SK-N-SH (cell line): ENCODE measurements at regions not wholly inside any gene's neighbourhood (a gene's known extent, or its start where the extent isn't known, plus 50 kb on each side); places are given as distances from the start of the nearest gene placed in this dataset.

Experiments used
- CTCF ChIA-PET: fragments of 300-600, 350-600 bp; formaldehyde crosslinking; extraction: SDS; loops from one replicate; lab custom pipeline; 2021; lab: Yijun Ruan, JAX
- POLR2A ChIA-PET: fragments of 350-600 bp; sonication (Branson Sonifier 250); formaldehyde crosslinking; extraction: SDS; loops from one replicate; lab custom pipeline; 2020; ENCODE audit warnings: antibody characterized with exemption, inconsistent platforms; lab: Yijun Ruan, JAX
- DNase-seq: peaks from one replicate; pipeline ENCODE4 v3.0.0; 2012
- H2AFZ ChIP-seq: fragments of 200-600 bp; sonication (generic); 2 replicates; pipeline ENCODE4 v1.8.1; 2016; ENCODE audit warnings: antibody characterized with exemption, mild to moderate bottlenecking, low read depth
- H3F3A ChIP-seq: fragments of 200-600 bp; sonication (generic); replicated peaks from 2 replicates; pipeline ENCODE3; 2016; ENCODE audit warnings: antibody characterized with exemption, mild to moderate bottlenecking; ENCODE audit not compliant: insufficient read depth
- H3K27ac ChIP-seq, 2 experiments: fragments of 200-500 bp in 1 of 2; fragments of 200-600 bp in 1 of 2; sonication (Bioruptor generic) in 1 of 2; sonication (generic), shearing (Covaris generic) in 1 of 2; 2 replicates each; pipeline versions ENCODE4 v1.5.1 to v1.6.1; 2014 to 2016; ENCODE audit warnings: low read depth in 2 of 2, inconsistent platforms in 1 of 2, low read length in 1 of 2, mild to moderate bottlenecking in 1 of 2, mixed read lengths in 1 of 2
- H3K27me3 ChIP-seq: fragments of 200-600 bp; sonication (generic), shearing (Covaris generic); 2 replicates; pipeline ENCODE4 v1.6.1; 2016; ENCODE audit warnings: mixed run types; ENCODE audit not compliant: insufficient read depth
- H3K36me3 ChIP-seq, 2 experiments: fragments of 200-500 bp in 1 of 2; fragments of 200-600 bp in 1 of 2; sonication (Bioruptor generic) in 1 of 2; sonication (generic) in 1 of 2; replicated peaks in 1 of 2; 2 replicates each; pipeline versions ENCODE3 to v1.5.1; 2014 to 2016; ENCODE audit warnings: low read length in 1 of 2, mild to moderate bottlenecking in 1 of 2; ENCODE audit not compliant: insufficient read depth in 2 of 2, control insufficient read depth in 1 of 2
- H3K4me1 ChIP-seq, 2 experiments: fragments of 200-500 bp in 1 of 2; fragments of 200-600 bp in 1 of 2; sonication (Bioruptor generic) in 1 of 2; sonication (generic), shearing (Covaris generic) in 1 of 2; 2 replicates each; pipeline versions ENCODE4 v1.5.1 to v1.6.1; 2014 to 2016; ENCODE audit warnings: low read depth in 1 of 2, low read length in 1 of 2, mixed run types in 1 of 2; ENCODE audit not compliant: insufficient read depth in 2 of 2, control insufficient read depth in 1 of 2
- H3K4me2 ChIP-seq: fragments of 200-600 bp; sonication (generic), shearing (Covaris generic); 2 replicates; pipeline ENCODE4 v1.6.1; 2017; ENCODE audit warnings: mixed run types
- H3K4me3 ChIP-seq, 2 experiments: fragments of 200-500 bp in 1 of 2; fragments of 200-600 bp in 1 of 2; sonication (Bioruptor generic) in 1 of 2; sonication (generic), shearing (Covaris generic) in 1 of 2; 2 replicates each; pipeline versions ENCODE4 v1.5.1 to v1.8.1; 2014 to 2016; ENCODE audit warnings: low read depth in 2 of 2, inconsistent platforms in 1 of 2, low read length in 1 of 2, mild to moderate bottlenecking in 1 of 2, mixed read lengths in 1 of 2, moderate library complexity in 1 of 2
- H3K79me2 ChIP-seq: fragments of 200-600 bp; sonication (generic); 2 replicates; pipeline ENCODE4 v1.8.1; 2017; ENCODE audit warnings: mild to moderate bottlenecking; ENCODE audit not compliant: insufficient read depth
- H3K9ac ChIP-seq: fragments of 200-600 bp; sonication (generic); 2 replicates; pipeline ENCODE4 v1.6.1; 2017; ENCODE audit warnings: mixed run types
- H3K9me2 ChIP-seq: fragments of 200-600 bp; sonication (generic); 2 replicates; pipeline ENCODE4 v1.6.1; 2017; ENCODE audit warnings: mixed run types
- H3K9me3 ChIP-seq: fragments of 200-600 bp; sonication (generic); 2 replicates; pipeline ENCODE4 v1.6.1; 2017; ENCODE audit warnings: mixed run types, mild to moderate bottlenecking, moderate library complexity
- H4K20me1 ChIP-seq: fragments of 200-600 bp; sonication (generic); 2 replicates; pipeline ENCODE4 v1.6.1; 2017; ENCODE audit warnings: mild to moderate bottlenecking, mixed run types; ENCODE audit not compliant: insufficient read depth
- FOXJ3 ChIP-seq: sonication (generic); formaldehyde crosslinking; IDR thresholded peaks from 2 replicates; pipeline ENCODE4 v1.5.1; 2020; ENCODE audit warnings: mild to moderate bottlenecking, missing genetic modification reagents
- GABPA ChIP-seq: IDR thresholded peaks from 2 replicates; pipeline ENCODE4 v1.4.0; 2012; ENCODE audit warnings: low read depth, mild to moderate bottlenecking
- MXI1 ChIP-seq: IDR thresholded peaks from 2 replicates; pipeline ENCODE4 v1.6.1; 2012; ENCODE audit warnings: mild to moderate bottlenecking, low read depth, low read length, improper control_type of control experiment
- NRF1 ChIP-seq: IDR thresholded peaks from 2 replicates; pipeline ENCODE4 v1.6.1; 2012; ENCODE audit warnings: low read depth, mild to moderate bottlenecking, low read length
- RAD21 ChIP-seq: IDR thresholded peaks from 2 replicates; pipeline ENCODE4 v1.6.1; 2012; ENCODE audit warnings: mild to moderate bottlenecking, low read length
- RFX5 ChIP-seq: IDR thresholded peaks from 2 replicates; pipeline ENCODE4 v1.6.1; 2012; ENCODE audit warnings: mild to moderate bottlenecking, improper control_type of control experiment, low read length
- SMC3 ChIP-seq: IDR thresholded peaks from 2 replicates; pipeline ENCODE4 v1.6.1; 2012; ENCODE audit warnings: low read depth, low read length, improper control_type of control experiment
- TCF12 ChIP-seq: IDR thresholded peaks from 2 replicates; pipeline ENCODE4 v1.4.0; 2012
- WGBS: methylation state at CpG from one replicate; pipeline ENCODE4 v1.1.6; 2017; ENCODE audit warnings: low lambda C conversion rate; 5-methylcytosine and 5-hydroxymethylcytosine counted together
- TF ChIP-seq, protein P1 (sequence below): fragments of 150-350 bp; IDR thresholded peaks from 2 replicates; pipeline ENCODE4 v1.6.1; 2016; ENCODE audit warnings: mild to moderate bottlenecking, low read depth, low read length
- TF ChIP-seq, protein P2 (sequence below): IDR thresholded peaks from 2 replicates; pipeline ENCODE4 v1.4.0; 2012; ENCODE audit warnings: low read depth
- TF ChIP-seq, protein P3 (sequence below): IDR thresholded peaks from 2 replicates; pipeline ENCODE4; 2012
- TF ChIP-seq, protein P4 (sequence below): fragments of 200-600 bp; sonication (generic); IDR thresholded peaks from 2 replicates; pipeline ENCODE4 v1.6.1; 2017; ENCODE audit warnings: antibody characterized with exemption, mild to moderate bottlenecking, moderate library complexity
- TF ChIP-seq, protein P5 (sequence below): IDR thresholded peaks from 2 replicates; pipeline ENCODE4 v1.4.0; 2012; ENCODE audit warnings: low read depth, borderline replicate concordance
- TF ChIP-seq, protein P6 (sequence below): IDR thresholded peaks from 2 replicates; pipeline ENCODE4 v1.4.0; 2012; ENCODE audit warnings: low read depth, borderline replicate concordance

DNA sequence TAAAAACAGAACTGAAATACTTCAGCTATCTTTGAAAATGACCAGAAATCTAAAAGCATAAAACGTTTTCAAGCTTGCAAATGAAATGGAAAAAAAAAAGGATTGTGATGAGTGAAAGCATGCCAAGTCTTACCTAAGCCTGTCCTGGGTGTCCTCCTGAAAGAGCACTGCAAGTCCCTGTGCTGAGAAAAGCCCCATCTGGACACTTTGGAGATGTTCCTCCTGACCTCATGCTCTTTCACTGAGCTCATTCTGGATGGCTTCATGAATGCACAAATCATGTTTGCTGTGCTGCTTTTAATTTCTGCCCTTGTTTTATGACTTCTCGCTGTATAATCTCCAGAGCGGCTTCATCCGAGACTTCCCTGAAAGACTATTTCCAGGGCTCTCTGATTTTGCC, 136.0 kb downstream of the SOD2 start:
- Histone ChIP-seq H3K4me2 (no peak overlapping the region), H3F3A (no peaks in the 10 kb centered on the region), H3K4me3 (no peak overlapping the region), H3K4me1 (no peaks in the 10 kb centered on the region), H3K36me3 (no peaks in the 10 kb centered on the region), H3K9me3 (no peaks in the 10 kb centered on the region), H3K79me2 (no peaks in the 10 kb centered on the region), H3K27me3 (peaks cover 12% of the 10 kb centered on the region; the same call in 1 of the 2 replicates), H4K20me1 (no peaks in the 10 kb centered on the region), H2AFZ (no peak overlapping the region), H3K9me2 (no peaks in the 10 kb centered on the region), H3K27ac (no peak overlapping the region), H3K9ac (no peak overlapping the region)
- CTCF ChIA-PET, result no interaction called here
- no peak for DNase-seq
- 5% methylated on average over 4 of the region's 4 CpGs for WGBS
- POLR2A ChIA-PET, result no interaction called here
- TF ChIP-seq NRF1 (no peak), MXI1 (no peak), GABPA (no peak)
- TF ChIP-seq, protein P1, sequence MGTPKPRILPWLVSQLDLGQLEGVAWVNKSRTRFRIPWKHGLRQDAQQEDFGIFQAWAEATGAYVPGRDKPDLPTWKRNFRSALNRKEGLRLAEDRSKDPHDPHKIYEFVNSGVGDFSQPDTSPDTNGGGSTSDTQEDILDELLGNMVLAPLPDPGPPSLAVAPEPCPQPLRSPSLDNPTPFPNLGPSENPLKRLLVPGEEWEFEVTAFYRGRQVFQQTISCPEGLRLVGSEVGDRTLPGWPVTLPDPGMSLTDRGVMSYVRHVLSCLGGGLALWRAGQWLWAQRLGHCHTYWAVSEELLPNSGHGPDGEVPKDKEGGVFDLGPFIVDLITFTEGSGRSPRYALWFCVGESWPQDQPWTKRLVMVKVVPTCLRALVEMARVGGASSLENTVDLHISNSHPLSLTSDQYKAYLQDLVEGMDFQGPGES, result no peak

DNA sequence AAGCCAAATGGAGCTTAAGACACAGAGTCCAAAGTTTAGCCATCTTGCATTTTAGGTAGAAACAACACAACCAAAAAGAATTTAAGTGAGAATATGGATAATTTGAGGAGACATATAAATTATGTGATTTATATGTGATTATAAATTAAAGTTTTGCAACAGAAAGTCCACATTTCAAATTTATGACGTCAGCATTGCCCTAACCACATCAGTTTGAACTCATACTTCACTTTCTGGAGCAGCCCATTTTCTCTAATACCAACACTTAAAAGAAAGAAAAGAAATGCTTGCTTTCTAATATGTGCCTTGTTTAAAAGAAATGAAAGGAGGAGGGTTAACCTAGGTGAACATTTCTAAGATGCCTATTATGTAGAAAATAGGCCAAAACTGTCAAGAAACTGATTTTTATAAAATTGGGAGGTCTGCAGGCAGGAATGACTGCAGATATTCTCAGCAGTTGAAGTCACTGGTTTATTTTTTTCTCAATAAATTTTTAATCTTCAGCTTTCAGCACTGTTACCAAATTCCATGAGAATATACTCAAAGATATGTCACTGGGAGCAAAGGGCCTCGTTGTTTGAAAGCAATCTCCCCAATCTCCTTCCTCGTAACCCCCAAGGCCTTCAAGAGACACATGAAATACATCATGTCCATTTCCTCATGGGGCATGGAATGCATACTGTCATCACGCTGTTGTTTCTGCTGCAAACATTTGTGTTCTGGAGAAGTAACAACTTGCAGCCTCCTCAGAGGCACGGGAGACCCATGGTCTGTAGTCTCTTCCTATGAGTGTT, 137.8 kb downstream of the SOD2 start:
- no peak for DNase-seq
- no peaks in the 10 kb centered on the region for H3K79me2 ChIP-seq
- TF ChIP-seq RFX5 (no peak), NRF1 (no peak), RAD21 (no peak), SMC3 (no peak), TCF12 (no peak), FOXJ3 (CRISPR knock-in tag) (no peak)
- TF ChIP-seq, protein P2, sequence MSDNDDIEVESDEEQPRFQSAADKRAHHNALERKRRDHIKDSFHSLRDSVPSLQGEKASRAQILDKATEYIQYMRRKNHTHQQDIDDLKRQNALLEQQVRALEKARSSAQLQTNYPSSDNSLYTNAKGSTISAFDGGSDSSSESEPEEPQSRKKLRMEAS, result no peak
- TF ChIP-seq, protein P3, sequence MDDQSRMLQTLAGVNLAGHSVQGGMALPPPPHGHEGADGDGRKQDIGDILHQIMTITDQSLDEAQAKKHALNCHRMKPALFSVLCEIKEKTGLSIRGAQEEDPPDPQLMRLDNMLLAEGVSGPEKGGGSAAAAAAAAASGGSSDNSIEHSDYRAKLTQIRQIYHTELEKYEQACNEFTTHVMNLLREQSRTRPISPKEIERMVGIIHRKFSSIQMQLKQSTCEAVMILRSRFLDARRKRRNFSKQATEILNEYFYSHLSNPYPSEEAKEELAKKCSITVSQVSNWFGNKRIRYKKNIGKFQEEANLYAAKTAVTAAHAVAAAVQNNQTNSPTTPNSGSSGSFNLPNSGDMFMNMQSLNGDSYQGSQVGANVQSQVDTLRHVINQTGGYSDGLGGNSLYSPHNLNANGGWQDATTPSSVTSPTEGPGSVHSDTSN, result no peak
- TF ChIP-seq, protein P4, sequence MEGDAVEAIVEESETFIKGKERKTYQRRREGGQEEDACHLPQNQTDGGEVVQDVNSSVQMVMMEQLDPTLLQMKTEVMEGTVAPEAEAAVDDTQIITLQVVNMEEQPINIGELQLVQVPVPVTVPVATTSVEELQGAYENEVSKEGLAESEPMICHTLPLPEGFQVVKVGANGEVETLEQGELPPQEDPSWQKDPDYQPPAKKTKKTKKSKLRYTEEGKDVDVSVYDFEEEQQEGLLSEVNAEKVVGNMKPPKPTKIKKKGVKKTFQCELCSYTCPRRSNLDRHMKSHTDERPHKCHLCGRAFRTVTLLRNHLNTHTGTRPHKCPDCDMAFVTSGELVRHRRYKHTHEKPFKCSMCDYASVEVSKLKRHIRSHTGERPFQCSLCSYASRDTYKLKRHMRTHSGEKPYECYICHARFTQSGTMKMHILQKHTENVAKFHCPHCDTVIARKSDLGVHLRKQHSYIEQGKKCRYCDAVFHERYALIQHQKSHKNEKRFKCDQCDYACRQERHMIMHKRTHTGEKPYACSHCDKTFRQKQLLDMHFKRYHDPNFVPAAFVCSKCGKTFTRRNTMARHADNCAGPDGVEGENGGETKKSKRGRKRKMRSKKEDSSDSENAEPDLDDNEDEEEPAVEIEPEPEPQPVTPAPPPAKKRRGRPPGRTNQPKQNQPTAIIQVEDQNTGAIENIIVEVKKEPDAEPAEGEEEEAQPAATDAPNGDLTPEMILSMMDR, result no peak
- TF ChIP-seq, protein P5, sequence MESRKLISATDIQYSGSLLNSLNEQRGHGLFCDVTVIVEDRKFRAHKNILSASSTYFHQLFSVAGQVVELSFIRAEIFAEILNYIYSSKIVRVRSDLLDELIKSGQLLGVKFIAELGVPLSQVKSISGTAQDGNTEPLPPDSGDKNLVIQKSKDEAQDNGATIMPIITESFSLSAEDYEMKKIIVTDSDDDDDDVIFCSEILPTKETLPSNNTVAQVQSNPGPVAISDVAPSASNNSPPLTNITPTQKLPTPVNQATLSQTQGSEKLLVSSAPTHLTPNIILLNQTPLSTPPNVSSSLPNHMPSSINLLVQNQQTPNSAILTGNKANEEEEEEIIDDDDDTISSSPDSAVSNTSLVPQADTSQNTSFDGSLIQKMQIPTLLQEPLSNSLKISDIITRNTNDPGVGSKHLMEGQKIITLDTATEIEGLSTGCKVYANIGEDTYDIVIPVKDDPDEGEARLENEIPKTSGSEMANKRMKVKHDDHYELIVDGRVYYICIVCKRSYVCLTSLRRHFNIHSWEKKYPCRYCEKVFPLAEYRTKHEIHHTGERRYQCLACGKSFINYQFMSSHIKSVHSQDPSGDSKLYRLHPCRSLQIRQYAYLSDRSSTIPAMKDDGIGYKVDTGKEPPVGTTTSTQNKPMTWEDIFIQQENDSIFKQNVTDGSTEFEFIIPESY, result no peak
- TF ChIP-seq, protein P6, sequence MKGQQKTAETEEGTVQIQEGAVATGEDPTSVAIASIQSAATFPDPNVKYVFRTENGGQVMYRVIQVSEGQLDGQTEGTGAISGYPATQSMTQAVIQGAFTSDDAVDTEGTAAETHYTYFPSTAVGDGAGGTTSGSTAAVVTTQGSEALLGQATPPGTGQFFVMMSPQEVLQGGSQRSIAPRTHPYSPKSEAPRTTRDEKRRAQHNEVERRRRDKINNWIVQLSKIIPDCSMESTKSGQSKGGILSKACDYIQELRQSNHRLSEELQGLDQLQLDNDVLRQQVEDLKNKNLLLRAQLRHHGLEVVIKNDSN, result no peak
- TF ChIP-seq, all 33 proteins: peak for 0
- H3F3A ChIP-seq, result no peaks in the 10 kb centered on the region
- peaks cover 5% of the 10 kb centered on the region; the same call in 1 of the 2 replicates for H3K27me3 ChIP-seq
- no peaks in the 10 kb centered on the region for H3K9me3 ChIP-seq
- no peak overlapping the region for H2AFZ ChIP-seq
- POLR2A ChIA-PET, result no interaction called here
- no peaks in the 10 kb centered on the region for H3K4me1 ChIP-seq
- H3K4me2 ChIP-seq, result no peak overlapping the region
- no peaks in the 10 kb centered on the region for H3K36me3 ChIP-seq
- no peak overlapping the region for H3K9ac ChIP-seq
- H3K27ac ChIP-seq, result no peak overlapping the region
- CTCF ChIA-PET, result no interaction called here
- H3K9me2 ChIP-seq, result no peaks in the 10 kb centered on the region
- no peaks in the 10 kb centered on the region for H4K20me1 ChIP-seq
- 3% methylated on average over 5 of the region's 5 CpGs for WGBS
- H3K4me3 ChIP-seq, result no peak overlapping the region
